GM10248 (cell line): ENCODE measurements at regions not wholly inside any gene's neighbourhood (a gene's known extent, or its start where the extent isn't known, plus 50 kb on each side); places are given as distances from the start of the nearest gene placed in this dataset.

Experiments used
- CTCF ChIA-PET: fragments of 300-600 bp; sonication (Branson Sonifier 250); formaldehyde crosslinking; extraction: SDS; loops from one replicate; lab custom pipeline; 2021; ENCODE audit warnings: antibody characterized with exemption; lab: Yijun Ruan, JAX
- POLR2A ChIA-PET: fragments of 350-650 bp; sonication (Branson Sonifier 250); formaldehyde crosslinking; extraction: SDS; loops from one replicate; lab custom pipeline; 2020; ENCODE audit warnings: antibody characterized with exemption; lab: Yijun Ruan, JAX
- DNase-seq: peaks from one replicate; pipeline ENCODE4 v3.0.0; 2012; ENCODE audit errors: extremely low spot score
- TF ChIP-seq, protein P1 (sequence below): IDR thresholded peaks from 2 replicates; pipeline ENCODE4 v1.5.1; 2012; ENCODE audit warnings: mild to moderate bottlenecking, low read depth; ENCODE audit errors: extremely low read depth, missing control alignments, control extremely low read depth

- DNase-seq, result no peak
- CTCF ChIA-PET, result no interaction called here
- POLR2A ChIA-PET, result no interaction called here
- TF ChIP-seq, protein P1, sequence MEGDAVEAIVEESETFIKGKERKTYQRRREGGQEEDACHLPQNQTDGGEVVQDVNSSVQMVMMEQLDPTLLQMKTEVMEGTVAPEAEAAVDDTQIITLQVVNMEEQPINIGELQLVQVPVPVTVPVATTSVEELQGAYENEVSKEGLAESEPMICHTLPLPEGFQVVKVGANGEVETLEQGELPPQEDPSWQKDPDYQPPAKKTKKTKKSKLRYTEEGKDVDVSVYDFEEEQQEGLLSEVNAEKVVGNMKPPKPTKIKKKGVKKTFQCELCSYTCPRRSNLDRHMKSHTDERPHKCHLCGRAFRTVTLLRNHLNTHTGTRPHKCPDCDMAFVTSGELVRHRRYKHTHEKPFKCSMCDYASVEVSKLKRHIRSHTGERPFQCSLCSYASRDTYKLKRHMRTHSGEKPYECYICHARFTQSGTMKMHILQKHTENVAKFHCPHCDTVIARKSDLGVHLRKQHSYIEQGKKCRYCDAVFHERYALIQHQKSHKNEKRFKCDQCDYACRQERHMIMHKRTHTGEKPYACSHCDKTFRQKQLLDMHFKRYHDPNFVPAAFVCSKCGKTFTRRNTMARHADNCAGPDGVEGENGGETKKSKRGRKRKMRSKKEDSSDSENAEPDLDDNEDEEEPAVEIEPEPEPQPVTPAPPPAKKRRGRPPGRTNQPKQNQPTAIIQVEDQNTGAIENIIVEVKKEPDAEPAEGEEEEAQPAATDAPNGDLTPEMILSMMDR, result no peak
Measured at GRCh38 chr11:70517988-70518907, 119.9 kb downstream of the CTTN start.

GRCh38 chr11:70519117-70519516 lies 120.8 kb downstream of the CTTN start:
- TF ChIP-seq, protein P1, result no peak
- ChIA-PET POLR2A (no interaction called here), CTCF (no interaction called here)
- no peak for DNase-seq

GRCh38 chr11:70521475-70522308 lies 123.4 kb downstream of the CTTN start:
- CTCF ChIA-PET, result no interaction called here
- POLR2A ChIA-PET, result no interaction called here
- TF ChIP-seq, protein P1, result no peak
- no peak for DNase-seq

DNA sequence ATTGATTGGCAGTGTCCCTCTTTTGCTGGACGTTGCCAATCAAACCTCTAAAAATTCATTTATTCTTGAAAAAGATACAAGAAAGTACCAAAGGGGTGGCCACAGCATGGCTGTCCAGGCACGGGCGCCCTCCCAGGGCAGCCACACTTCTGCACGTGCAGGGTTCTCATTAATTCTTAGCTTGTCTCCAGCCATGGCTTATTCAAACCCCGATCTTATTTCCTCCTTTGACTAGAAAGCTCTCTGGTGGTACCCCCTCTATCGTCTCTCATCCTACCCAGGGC lies 123.9 kb downstream of the CTTN start:
- POLR2A ChIA-PET, result no interaction called here
- TF ChIP-seq, protein P1, result no peak
- DNase-seq, result no peak
- CTCF ChIA-PET, result no interaction called here

DNA sequence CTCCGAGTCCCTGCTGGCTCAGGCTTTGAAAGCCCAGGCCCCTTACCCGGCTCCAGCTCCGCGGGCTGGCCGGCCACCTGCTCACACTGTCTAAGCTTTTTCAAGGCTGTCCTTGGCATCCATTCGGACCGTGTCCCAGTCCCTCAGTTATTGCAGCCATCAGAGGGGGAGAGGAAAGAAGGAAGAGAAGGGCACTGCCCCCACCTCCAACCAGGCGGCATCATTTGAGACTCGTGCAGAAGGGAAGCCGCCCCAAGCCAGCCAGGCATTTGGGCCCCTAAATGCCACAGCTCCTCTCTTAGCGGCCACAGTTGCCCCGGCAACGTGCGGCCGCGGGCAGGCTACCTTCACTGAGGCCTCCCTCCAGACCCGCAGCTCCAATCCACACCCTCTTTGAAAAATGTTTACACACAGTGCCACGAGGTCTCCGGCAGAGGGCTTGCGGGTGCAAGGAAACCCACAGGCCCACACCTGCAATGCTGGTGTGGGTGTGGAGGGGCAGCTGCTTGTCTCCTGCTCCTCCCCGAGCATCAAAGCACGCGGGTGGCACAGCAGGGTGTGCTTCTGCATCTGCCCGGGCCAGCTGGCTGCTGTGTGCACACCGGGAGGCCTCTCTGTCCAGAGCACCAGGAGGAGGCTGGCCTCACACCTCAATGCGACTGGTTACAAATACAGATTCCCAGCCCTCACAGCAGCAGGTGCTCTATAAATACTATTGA lies 124.4 kb downstream of the CTTN start:
- TF ChIP-seq, protein P1, result no peak
- ChIA-PET POLR2A (no interaction called here), CTCF (no interaction called here)
- no peak for DNase-seq
